ENCODE measurements at regions not wholly inside any gene's neighbourhood (a gene's known extent, or its start where the extent isn't known, plus 50 kb on each side); places are given as distances from the start of the nearest gene placed in this dataset.

- TF ChIP-seq XRCC5 (optimal IDR thresholded peaks at IDR 0.05; ENCODE audit: low read length) (peak; percentile 55), ZNF33B (CRISPR knock-in tag; IDR thresholded peaks at IDR 0.05) (no peak), ZNF567 (CRISPR knock-in tag; IDR thresholded peaks at IDR 0.05; ENCODE audit: borderline replicate concordance) (no peak), ZNF280D (CRISPR knock-in tag; IDR thresholded peaks at IDR 0.05) (no peak), NRL (CRISPR knock-in tag; IDR thresholded peaks at IDR 0.05; ENCODE audit: borderline replicate concordance) (0 out of 2 replicates have a peak, but pooled peaks have one; percentile 49), ELF3 (CRISPR knock-in tag; IDR thresholded peaks at IDR 0.05) (no peak), ZNF720 (CRISPR knock-in tag; IDR thresholded peaks at IDR 0.05) (no peak), HNRNPLL (IDR thresholded peaks at IDR 0.05; ENCODE audit: low read depth, low read length, poor library complexity, severe bottlenecking) (peak; percentile 57), ZNF224 (CRISPR knock-in tag; IDR thresholded peaks at IDR 0.05) (no peak), KDM3A (CRISPR knock-in tag; IDR thresholded peaks at IDR 0.05; ENCODE audit: low read depth) (no peak), KDM2A (CRISPR knock-in tag; IDR thresholded peaks at IDR 0.05; ENCODE audit: borderline replicate concordance, low read depth) (peak; percentile 73; the same call in 1 of the 2 replicates), LBX2 (CRISPR knock-in tag; IDR thresholded peaks at IDR 0.05; ENCODE audit: borderline replicate concordance) (no peak), NFE2L2 (IDR thresholded peaks at IDR 0.05; ENCODE audit: low read length) (no peak), ZNF282 (IDR thresholded peaks at IDR 0.05; ENCODE audit: partially characterized antibody) (no peak), ZSCAN25 (CRISPR knock-in tag; IDR thresholded peaks at IDR 0.05) (no peak), NR0B2 (CRISPR knock-in tag; IDR thresholded peaks at IDR 0.05) (no peak), MEIS1 (CRISPR knock-in tag; IDR thresholded peaks at IDR 0.05; ENCODE audit: borderline replicate concordance) (no peak)
- TF ChIP-seq, protein P1, sequence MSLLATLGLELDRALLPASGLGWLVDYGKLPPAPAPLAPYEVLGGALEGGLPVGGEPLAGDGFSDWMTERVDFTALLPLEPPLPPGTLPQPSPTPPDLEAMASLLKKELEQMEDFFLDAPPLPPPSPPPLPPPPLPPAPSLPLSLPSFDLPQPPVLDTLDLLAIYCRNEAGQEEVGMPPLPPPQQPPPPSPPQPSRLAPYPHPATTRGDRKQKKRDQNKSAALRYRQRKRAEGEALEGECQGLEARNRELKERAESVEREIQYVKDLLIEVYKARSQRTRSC (CRISPR knock-in tag; IDR thresholded peaks at IDR 0.05; ENCODE audit: low read depth), result no peak
These were observed 135.4 kb downstream of the KCNJ12 start (continued) for GRCh38 chr17:21511363-21512195.

Data from HepG2 (cell line).